ENCODE measurements at regions not wholly inside any gene's neighbourhood (a gene's known extent, or its start where the extent isn't known, plus 50 kb on each side); places are given as distances from the start of the nearest gene placed in this dataset.
"Not testable (repeated sequence)": the region's sequence is repeated elsewhere in the genome, so short reads cannot be mapped to it uniquely, and the experiment has no call there.

DNA sequence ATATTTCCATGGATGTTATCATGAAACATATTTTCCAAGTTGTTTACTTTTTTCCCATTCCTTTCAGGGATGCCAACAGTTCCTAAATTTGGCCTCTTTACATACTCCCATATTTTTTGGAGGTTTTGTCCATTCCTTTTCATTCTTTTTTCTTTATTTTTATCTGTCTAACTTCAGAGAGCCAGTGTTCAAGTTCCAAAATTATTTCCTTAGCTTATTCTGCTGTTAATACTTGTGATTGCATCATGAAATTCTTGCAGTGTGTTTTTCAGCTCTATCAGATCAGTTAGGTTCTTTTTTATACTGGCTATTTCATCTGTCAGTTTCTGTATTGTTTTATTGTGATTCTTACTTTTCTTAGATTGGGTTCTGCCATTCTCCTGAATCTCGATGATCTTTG lies 89.9 kb upstream of the TCF21 start:
- H3K27ac ChIP-seq (ENCODE audit: low read depth, low read length): no peak overlapping the region
- H3K4me3 ChIP-seq (ENCODE audit: low read length in 3 of 3): no peak overlapping the region
- H3K9ac ChIP-seq (ENCODE audit: low read depth in 1 of 3, low read length in 3 of 3): no peak overlapping the region
- H3K36me3 ChIP-seq (ENCODE audit: control insufficient read depth in 3 of 3, insufficient read depth in 3 of 3, low read length in 3 of 3): no peaks in the 10 kb centered on the region
- H3K4me1 ChIP-seq (ENCODE audit: control insufficient read depth in 3 of 3, insufficient read depth in 3 of 3, low read length in 3 of 3): no peaks in the 10 kb centered on the region
- no peaks in the 10 kb centered on the region for H3K27me3 ChIP-seq (ENCODE audit: control insufficient read depth in 3 of 3, insufficient read depth in 3 of 3, low read length in 3 of 3)
- H3K9me3 ChIP-seq (ENCODE audit: control insufficient read depth in 3 of 3, low read length in 3 of 3): peaks cover 0 to 3% (median 2%) of the 10 kb centered on the region in 3 donors

GRCh38 chr6:133802861-133803260 lies 86.1 kb upstream of the TCF21 start:
- no peak overlapping the region for H3K27ac ChIP-seq (ENCODE audit: low read depth, low read length)

GRCh38 chr6:133804265-133804664 lies 84.6 kb upstream of the TCF21 start:
- H3K4me3 ChIP-seq (ENCODE audit: low read length in 3 of 3): no peak overlapping the region
- H3K27me3 ChIP-seq (ENCODE audit: control insufficient read depth in 3 of 3, insufficient read depth in 3 of 3, low read length in 3 of 3): no peaks in the 10 kb centered on the region
- H3K36me3 ChIP-seq (ENCODE audit: control insufficient read depth in 3 of 3, insufficient read depth in 3 of 3, low read length in 3 of 3): no peaks in the 10 kb centered on the region
- no peaks in the 10 kb centered on the region for H3K9me3 ChIP-seq (ENCODE audit: control insufficient read depth in 3 of 3, low read length in 3 of 3)
- H3K4me1 ChIP-seq (ENCODE audit: control insufficient read depth in 3 of 3, insufficient read depth in 3 of 3, low read length in 3 of 3): no peaks in the 10 kb centered on the region
- H3K9ac ChIP-seq (ENCODE audit: low read depth in 1 of 3, low read length in 3 of 3): no peak overlapping the region
- no peak overlapping the region for H3K27ac ChIP-seq (ENCODE audit: low read depth, low read length)

More at GRCh38 chr6:133802861-133803260, 86.1 kb upstream of the TCF21 start:
- Histone ChIP-seq H3K9me3 (ENCODE audit: control insufficient read depth in 3 of 3, low read length in 3 of 3) (peaks cover 0 to 3% (median 0%) of the 10 kb centered on the region in 3 donors), H3K4me3 (ENCODE audit: low read length in 3 of 3) (no peak overlapping the region), H3K4me1 (ENCODE audit: control insufficient read depth in 3 of 3, insufficient read depth in 3 of 3, low read length in 3 of 3) (no peaks in the 10 kb centered on the region), H3K27me3 (ENCODE audit: control insufficient read depth in 3 of 3, insufficient read depth in 3 of 3, low read length in 3 of 3) (no peaks in the 10 kb centered on the region), H3K9ac (ENCODE audit: low read depth in 1 of 3, low read length in 3 of 3) (no peak overlapping the region), H3K36me3 (ENCODE audit: control insufficient read depth in 3 of 3, insufficient read depth in 3 of 3, low read length in 3 of 3) (no peaks in the 10 kb centered on the region)

GRCh38 chr6:133805876-133806275 lies 83.0 kb upstream of the TCF21 start:
- Histone ChIP-seq H3K9me3 (ENCODE audit: control insufficient read depth in 3 of 3, low read length in 3 of 3) (no peaks in the 10 kb centered on the region), H3K4me3 (ENCODE audit: low read length in 3 of 3) (no peak overlapping the region), H3K4me1 (ENCODE audit: control insufficient read depth in 3 of 3, insufficient read depth in 3 of 3, low read length in 3 of 3) (no peaks in the 10 kb centered on the region), H3K27me3 (ENCODE audit: control insufficient read depth in 3 of 3, insufficient read depth in 3 of 3, low read length in 3 of 3) (no peaks in the 10 kb centered on the region), H3K27ac (ENCODE audit: low read depth, low read length) (no peak overlapping the region), H3K9ac (ENCODE audit: low read depth in 1 of 3, low read length in 3 of 3) (no peak overlapping the region), H3K36me3 (ENCODE audit: control insufficient read depth in 3 of 3, insufficient read depth in 3 of 3, low read length in 3 of 3) (no peaks in the 10 kb centered on the region)

DNA sequence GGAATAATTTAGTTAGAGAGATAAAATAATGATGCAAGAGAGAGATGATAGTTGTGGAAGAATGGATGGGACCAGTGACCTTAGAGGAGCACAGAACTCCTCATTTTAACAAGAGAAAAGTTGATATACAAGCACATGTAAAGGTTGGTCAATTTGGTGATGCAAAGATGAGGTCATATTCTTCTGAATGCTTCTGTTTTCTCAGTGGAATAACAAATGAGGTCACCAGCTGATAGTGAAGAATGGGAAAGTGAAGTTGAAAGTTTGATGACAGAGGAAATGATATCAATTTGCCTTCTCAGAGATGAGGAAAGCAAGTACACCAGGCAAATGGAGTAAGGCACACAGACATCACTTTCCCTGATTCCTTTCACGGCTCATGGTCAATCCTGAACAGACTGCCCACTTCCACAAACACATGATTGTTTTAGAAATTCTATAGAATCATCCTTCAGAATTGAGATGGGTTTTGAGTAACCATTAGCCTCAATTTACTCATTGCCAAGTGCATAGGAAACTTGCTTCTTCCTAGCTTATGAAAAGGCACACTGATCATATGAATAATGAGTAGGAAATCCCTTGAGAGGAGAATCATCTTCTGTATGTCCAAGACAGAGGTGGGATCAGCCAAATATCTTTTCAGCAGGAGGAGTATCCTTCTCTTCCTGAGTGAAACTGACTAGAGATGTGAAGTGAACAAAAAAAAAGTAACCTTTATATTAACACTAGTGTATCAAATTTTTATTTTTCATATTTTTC lies 82.4 kb upstream of the TCF21 start:
- Histone ChIP-seq H3K36me3 (ENCODE audit: control insufficient read depth in 3 of 3, insufficient read depth in 3 of 3, low read length in 3 of 3) (no peaks in the 10 kb centered on the region), H3K9me3 (ENCODE audit: control insufficient read depth in 3 of 3, low read length in 3 of 3) (no peaks in the 10 kb centered on the region), H3K9ac (ENCODE audit: low read depth in 1 of 3, low read length in 3 of 3) (no peak overlapping the region), H3K4me1 (ENCODE audit: control insufficient read depth in 3 of 3, insufficient read depth in 3 of 3, low read length in 3 of 3) (no peaks in the 10 kb centered on the region), H3K27ac (ENCODE audit: low read depth, low read length) (no peak overlapping the region), H3K27me3 (ENCODE audit: control insufficient read depth in 3 of 3, insufficient read depth in 3 of 3, low read length in 3 of 3) (no peaks in the 10 kb centered on the region), H3K4me3 (ENCODE audit: low read length in 3 of 3) (no peak overlapping the region)

DNA sequence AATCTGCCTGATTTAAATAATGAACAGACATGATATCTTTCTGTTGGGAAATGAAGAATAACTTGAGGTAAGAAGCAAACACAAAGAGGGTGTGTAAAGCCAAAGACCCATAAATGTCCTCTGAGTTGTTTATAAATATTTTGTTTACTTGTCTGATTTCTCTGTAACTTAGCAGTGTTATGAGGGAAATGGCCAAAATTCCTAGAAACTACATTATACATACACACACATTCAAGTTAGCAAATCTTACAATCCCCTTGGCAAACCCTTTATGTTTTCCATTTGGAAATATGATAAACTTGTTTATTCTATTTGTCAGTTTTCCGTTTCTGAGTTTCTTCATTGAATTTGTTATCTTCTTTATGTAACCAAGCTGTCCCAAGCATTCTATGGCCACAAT lies 81.4 kb upstream of the TCF21 start:
- no peak overlapping the region for H3K27ac ChIP-seq (ENCODE audit: low read depth, low read length)
- H3K9me3 ChIP-seq (ENCODE audit: control insufficient read depth in 3 of 3, low read length in 3 of 3): no peaks in the 10 kb centered on the region
- no peak overlapping the region for H3K9ac ChIP-seq (ENCODE audit: low read depth in 1 of 3, low read length in 3 of 3)
- no peaks in the 10 kb centered on the region for H3K36me3 ChIP-seq (ENCODE audit: control insufficient read depth in 3 of 3, insufficient read depth in 3 of 3, low read length in 3 of 3)
- no peaks in the 10 kb centered on the region for H3K4me1 ChIP-seq (ENCODE audit: control insufficient read depth in 3 of 3, insufficient read depth in 3 of 3, low read length in 3 of 3)
- no peaks in the 10 kb centered on the region for H3K27me3 ChIP-seq (ENCODE audit: control insufficient read depth in 3 of 3, insufficient read depth in 3 of 3, low read length in 3 of 3)
- no peak overlapping the region for H3K4me3 ChIP-seq (ENCODE audit: low read length in 3 of 3)

DNA sequence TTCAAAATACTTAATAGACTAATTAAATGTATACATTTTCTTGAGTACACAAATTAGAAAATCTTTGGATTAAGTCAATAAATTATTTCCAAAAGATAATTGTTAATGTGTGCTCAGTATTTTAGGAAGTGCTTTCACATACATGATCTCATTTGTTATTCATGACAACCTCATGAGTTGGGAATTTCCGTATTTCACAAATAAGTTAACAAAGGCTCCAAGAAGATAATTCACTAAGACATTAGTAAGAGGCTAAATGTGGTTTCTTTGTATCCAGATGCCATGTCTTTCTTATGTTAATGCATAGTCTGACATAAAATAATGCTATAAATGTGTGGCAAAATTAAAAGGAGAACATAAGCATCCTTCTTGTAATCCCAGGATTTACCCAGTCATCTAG lies 79.5 kb upstream of the TCF21 start:
- Histone ChIP-seq H3K4me3 (ENCODE audit: low read length in 3 of 3) (no peak overlapping the region), H3K36me3 (ENCODE audit: control insufficient read depth in 3 of 3, insufficient read depth in 3 of 3, low read length in 3 of 3) (no peaks in the 10 kb centered on the region), H3K9ac (ENCODE audit: low read depth in 1 of 3, low read length in 3 of 3) (no peak overlapping the region), H3K4me1 (ENCODE audit: control insufficient read depth in 3 of 3, insufficient read depth in 3 of 3, low read length in 3 of 3) (no peaks in the 10 kb centered on the region), H3K9me3 (ENCODE audit: control insufficient read depth in 3 of 3, low read length in 3 of 3) (no peaks in the 10 kb centered on the region), H3K27ac (ENCODE audit: low read depth, low read length) (no peak overlapping the region), H3K27me3 (ENCODE audit: control insufficient read depth in 3 of 3, insufficient read depth in 3 of 3, low read length in 3 of 3) (no peaks in the 10 kb centered on the region)

DNA sequence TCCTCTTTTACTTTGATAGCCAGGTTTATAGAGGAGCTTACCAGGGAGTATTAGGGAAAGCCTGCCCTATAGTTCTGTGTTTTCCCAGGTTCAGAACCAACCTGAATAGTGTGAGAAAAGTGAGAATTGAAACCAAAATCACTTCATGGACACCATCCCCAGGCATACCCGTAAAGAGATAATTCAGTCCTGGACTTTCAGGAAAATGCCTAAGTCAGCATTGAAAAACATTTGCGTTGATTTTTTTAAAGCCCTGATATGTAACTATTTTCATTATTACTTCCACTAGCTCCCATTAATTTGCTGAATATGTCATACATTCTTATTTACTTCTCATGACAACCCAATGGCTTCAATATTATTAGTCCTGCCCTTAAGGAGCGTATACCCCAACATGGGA lies 77.4 kb upstream of the TCF21 start:
- H3K27me3 ChIP-seq (ENCODE audit: control insufficient read depth in 3 of 3, insufficient read depth in 3 of 3, low read length in 3 of 3): no peaks in the 10 kb centered on the region

GRCh38 chr6:133812446-133812845 lies 76.5 kb upstream of the TCF21 start:
- not testable (repeated sequence) for H3K4me1 ChIP-seq (ENCODE audit: control insufficient read depth in 3 of 3, insufficient read depth in 3 of 3, low read length in 3 of 3); H3K4me3 ChIP-seq (ENCODE audit: low read length in 3 of 3); H3K9me3 ChIP-seq (ENCODE audit: control insufficient read depth in 3 of 3, low read length in 3 of 3); H3K36me3 ChIP-seq (ENCODE audit: control insufficient read depth in 3 of 3, insufficient read depth in 3 of 3, low read length in 3 of 3); H3K9ac ChIP-seq (ENCODE audit: low read depth in 1 of 3, low read length in 3 of 3); H3K27me3 ChIP-seq (ENCODE audit: control insufficient read depth in 3 of 3, insufficient read depth in 3 of 3, low read length in 3 of 3); H3K27ac ChIP-seq (ENCODE audit: low read depth, low read length)

More for the DNA sequence above, 77.4 kb upstream of the TCF21 start:
- no peak overlapping the region for H3K9ac ChIP-seq (ENCODE audit: low read depth in 1 of 3, low read length in 3 of 3)
- no peaks in the 10 kb centered on the region for H3K4me1 ChIP-seq (ENCODE audit: control insufficient read depth in 3 of 3, insufficient read depth in 3 of 3, low read length in 3 of 3)
- H3K4me3 ChIP-seq (ENCODE audit: low read length in 3 of 3): no peak overlapping the region
- no peak overlapping the region for H3K27ac ChIP-seq (ENCODE audit: low read depth, low read length)
- H3K36me3 ChIP-seq (ENCODE audit: control insufficient read depth in 3 of 3, insufficient read depth in 3 of 3, low read length in 3 of 3): no peaks in the 10 kb centered on the region
- H3K9me3 ChIP-seq (ENCODE audit: control insufficient read depth in 3 of 3, low read length in 3 of 3): no peaks in the 10 kb centered on the region

- Histone ChIP-seq H3K36me3 (ENCODE audit: control insufficient read depth in 3 of 3, insufficient read depth in 3 of 3, low read length in 3 of 3) (no peaks in the 10 kb centered on the region), H3K9me3 (ENCODE audit: control insufficient read depth in 3 of 3, low read length in 3 of 3) (no peaks in the 10 kb centered on the region), H3K27me3 (ENCODE audit: control insufficient read depth in 3 of 3, insufficient read depth in 3 of 3, low read length in 3 of 3) (no peaks in the 10 kb centered on the region), H3K4me1 (ENCODE audit: control insufficient read depth in 3 of 3, insufficient read depth in 3 of 3, low read length in 3 of 3) (no peaks in the 10 kb centered on the region), H3K4me3 (ENCODE audit: low read length in 3 of 3) (no peak overlapping the region), H3K27ac (ENCODE audit: low read depth, low read length) (no peak overlapping the region), H3K9ac (ENCODE audit: low read depth in 1 of 3, low read length in 3 of 3) (no peak overlapping the region)
Measured at GRCh38 chr6:133814238-133814637, 74.7 kb upstream of the TCF21 start.

All from skeletal muscle tissue (tissue), 3 donors.